ENCODE measurements at regions not wholly inside any gene's neighbourhood (a gene's known extent, or its start where the extent isn't known, plus 50 kb on each side); places are given as distances from the start of the nearest gene placed in this dataset.
"Not testable (repeated sequence)": the region's sequence is repeated elsewhere in the genome, so short reads cannot be mapped to it uniquely, and the experiment has no call there.

DNA sequence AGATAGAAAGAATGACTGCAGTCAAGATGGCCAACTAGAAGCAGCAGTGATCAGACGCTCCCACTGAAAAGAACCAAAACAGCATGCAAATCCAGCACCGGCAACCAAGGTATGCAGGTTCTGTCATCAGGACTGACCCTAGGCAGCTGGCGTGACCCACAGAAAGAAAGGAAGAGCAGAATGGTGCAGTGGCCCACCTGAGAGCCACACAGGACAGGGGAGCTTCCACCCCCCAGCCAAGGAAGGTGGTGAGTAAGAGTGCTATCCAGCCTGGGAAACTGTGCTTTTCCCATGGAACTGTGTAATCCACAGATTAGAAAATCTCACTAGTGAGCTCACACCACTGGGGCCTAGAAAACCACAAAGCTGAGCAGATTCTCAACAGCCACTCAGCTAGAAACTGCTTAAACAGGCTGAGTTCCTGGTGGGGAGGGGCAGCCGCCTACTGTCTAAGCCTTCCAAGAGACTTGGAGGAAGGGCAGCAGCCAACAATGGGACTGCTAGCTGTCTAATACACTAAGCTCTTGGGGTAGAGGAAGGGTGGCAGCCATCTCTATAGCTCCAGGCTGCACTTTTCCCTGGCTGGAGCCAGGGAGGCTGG is 127.9 kb downstream of the EVA1A start:
- Histone ChIP-seq H3K4me1 (replicated peaks in 1 of 2) (no peaks in the 10 kb centered on the region), H3K36me3 (replicated peaks in 1 of 2) (no peaks in the 10 kb centered on the region), H3K27me3 (no peaks in the 10 kb centered on the region), H3K4me3 (no peak overlapping the region), H3K27ac (no peak overlapping the region), H3K9me3 (replicated peaks in 1 of 3) (no peaks in the 10 kb centered on the region)
- intact Hi-C loops (cut with DNase I) = no loop called here
- DNase-seq = no peak
- WGBS, 4 donors = 73 to 89% (median 86%) methylated on average over 4 of the region's 4 CpGs
- TF ChIP-seq, protein P1, sequence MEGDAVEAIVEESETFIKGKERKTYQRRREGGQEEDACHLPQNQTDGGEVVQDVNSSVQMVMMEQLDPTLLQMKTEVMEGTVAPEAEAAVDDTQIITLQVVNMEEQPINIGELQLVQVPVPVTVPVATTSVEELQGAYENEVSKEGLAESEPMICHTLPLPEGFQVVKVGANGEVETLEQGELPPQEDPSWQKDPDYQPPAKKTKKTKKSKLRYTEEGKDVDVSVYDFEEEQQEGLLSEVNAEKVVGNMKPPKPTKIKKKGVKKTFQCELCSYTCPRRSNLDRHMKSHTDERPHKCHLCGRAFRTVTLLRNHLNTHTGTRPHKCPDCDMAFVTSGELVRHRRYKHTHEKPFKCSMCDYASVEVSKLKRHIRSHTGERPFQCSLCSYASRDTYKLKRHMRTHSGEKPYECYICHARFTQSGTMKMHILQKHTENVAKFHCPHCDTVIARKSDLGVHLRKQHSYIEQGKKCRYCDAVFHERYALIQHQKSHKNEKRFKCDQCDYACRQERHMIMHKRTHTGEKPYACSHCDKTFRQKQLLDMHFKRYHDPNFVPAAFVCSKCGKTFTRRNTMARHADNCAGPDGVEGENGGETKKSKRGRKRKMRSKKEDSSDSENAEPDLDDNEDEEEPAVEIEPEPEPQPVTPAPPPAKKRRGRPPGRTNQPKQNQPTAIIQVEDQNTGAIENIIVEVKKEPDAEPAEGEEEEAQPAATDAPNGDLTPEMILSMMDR (IDR thresholded peaks at IDR 0.05) = no peak
- no peak for TF ChIP-seq POLR2A (IDR thresholded peaks at IDR 0.05)

DNA sequence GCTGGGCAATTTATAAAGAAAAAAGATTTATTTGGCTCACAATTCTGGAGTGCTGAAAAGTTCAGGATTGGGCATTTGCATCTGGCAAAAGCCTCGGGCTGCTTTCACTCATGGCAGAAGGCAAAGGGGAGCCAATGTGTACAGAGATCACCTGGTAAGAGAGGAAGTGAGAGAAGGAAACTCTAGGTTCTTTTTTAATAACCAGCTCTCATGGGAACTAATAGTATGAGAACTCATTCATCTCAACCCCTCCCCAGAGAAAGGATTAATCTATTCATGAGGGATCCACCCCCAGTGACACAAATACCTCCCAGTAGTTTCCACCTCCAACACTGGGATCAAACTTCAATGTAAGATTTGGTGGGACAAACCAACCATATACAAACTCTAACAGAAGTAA is 129.0 kb downstream of the EVA1A start:
- intact Hi-C loops (cut with DNase I) = no loop called here

DNA sequence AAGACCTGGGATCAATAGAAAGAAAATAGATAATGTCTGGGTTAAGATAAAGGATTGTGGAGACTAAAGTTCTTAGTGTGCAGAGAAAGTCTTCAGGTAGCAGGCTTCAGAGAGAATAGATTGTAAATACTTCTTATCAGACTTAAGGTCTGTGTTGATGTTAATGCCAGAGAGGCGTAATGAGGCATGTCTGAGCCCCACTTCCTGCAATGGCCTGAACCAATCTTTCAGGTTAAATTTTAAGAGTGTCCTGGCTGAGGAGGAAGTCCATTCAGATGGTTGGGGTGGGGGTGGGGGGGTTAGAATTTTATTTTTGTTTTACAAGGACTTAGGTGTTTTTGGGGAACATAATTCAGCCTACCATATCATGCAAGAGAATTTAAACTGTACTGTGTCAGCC is 129.5 kb downstream of the EVA1A start:
- Histone ChIP-seq H3K4me3 (no peak overlapping the region), H3K9me3 (replicated peaks in 1 of 3) (no peaks in the 10 kb centered on the region), H3K27ac (no peak overlapping the region), H3K36me3 (replicated peaks in 1 of 2) (no peaks in the 10 kb centered on the region), H3K4me1 (replicated peaks in 1 of 2) (no peaks in the 10 kb centered on the region), H3K27me3 (no peaks in the 10 kb centered on the region)
- intact Hi-C loops (cut with DNase I) = no loop called here
- no peak for DNase-seq
- WGBS, 4 donors = 71 to 100% (median 92%) methylated on average over 1 of the region's 1 CpG
- no peak for TF ChIP-seq POLR2A (IDR thresholded peaks at IDR 0.05)
- TF ChIP-seq, protein P1 (IDR thresholded peaks at IDR 0.05) = no peak

More for the DNA sequence above, 129.0 kb downstream of the EVA1A start:
- no peaks in the 10 kb centered on the region for H3K36me3 ChIP-seq (replicated peaks in 1 of 2)
- H3K4me3 ChIP-seq = no peak overlapping the region
- WGBS, 4 donors = 69 to 81% (median 77%) methylated on average over 1 of the region's 1 CpG
- H3K4me1 ChIP-seq (replicated peaks in 1 of 2) = no peaks in the 10 kb centered on the region
- H3K27ac ChIP-seq = no peak overlapping the region
- no peak for DNase-seq
- H3K27me3 ChIP-seq = no peaks in the 10 kb centered on the region
- TF ChIP-seq, protein P1 (IDR thresholded peaks at IDR 0.05) = no peak
- TF ChIP-seq POLR2A (IDR thresholded peaks at IDR 0.05) = no peak
- no peaks in the 10 kb centered on the region for H3K9me3 ChIP-seq (replicated peaks in 1 of 3)

DNA sequence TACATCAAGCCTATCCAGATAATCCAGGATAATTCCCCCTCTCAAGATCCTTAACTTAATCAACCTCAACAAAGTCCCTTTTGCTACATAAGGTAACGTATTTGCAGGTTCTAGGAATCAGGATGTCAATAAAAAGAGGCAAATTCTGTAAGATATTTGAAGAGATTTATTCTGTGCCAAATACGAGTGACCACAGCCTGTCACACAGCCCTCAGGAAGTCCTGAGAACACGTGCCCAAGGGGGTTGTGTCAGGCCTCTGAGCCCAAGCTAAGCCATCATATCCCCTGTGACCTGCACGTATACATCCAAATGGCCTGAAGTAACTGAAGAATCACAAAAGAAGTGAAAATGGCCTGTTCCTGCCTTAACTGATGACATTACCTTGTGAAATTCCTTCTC is 130.3 kb downstream of the EVA1A start:
- H3K9me3 ChIP-seq (replicated peaks in 1 of 3); H3K4me1 ChIP-seq (replicated peaks in 1 of 2); H3K27ac ChIP-seq; intact Hi-C loops (cut with DNase I); H3K36me3 ChIP-seq (replicated peaks in 1 of 2); DNase-seq; H3K27me3 ChIP-seq; H3K4me3 ChIP-seq: not testable (repeated sequence)
- WGBS, 4 donors = 59 to 71% (median 62%) methylated on average over 4 of the region's 4 CpGs
